ENCODE measurements at regions not wholly inside any gene's neighbourhood (a gene's known extent, or its start where the extent isn't known, plus 50 kb on each side); places are given as distances from the start of the nearest gene placed in this dataset.

DNA sequence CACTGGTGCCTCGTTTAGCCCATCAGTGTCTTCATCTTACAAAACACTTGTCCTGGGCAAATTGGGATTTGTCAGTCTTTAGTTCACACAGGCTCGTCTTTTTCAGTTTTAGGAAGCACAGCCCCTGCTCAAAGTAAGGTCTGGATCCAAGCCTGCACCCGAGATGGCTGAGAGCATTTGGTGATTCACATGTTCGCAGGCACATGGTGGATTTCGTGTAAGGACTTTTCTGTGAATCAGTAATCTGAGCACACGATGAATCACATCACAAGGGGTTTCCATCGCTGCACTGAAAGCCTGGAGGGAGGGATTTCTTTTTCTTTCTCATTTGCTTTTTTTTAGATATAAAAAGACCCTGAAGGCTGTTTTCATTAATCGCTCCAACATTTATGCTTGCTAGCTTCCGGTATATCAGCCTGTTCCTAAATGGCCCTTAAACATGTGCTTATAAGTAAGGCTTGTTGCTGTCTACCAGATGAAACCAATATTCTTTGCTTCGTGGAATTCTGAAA, 435.6 kb upstream of the ATP10A start:
- TF ChIP-seq POLR2A (IDR thresholded peaks at IDR 0.05; ENCODE audit: extremely low read depth, insufficient read length) (no peak), MYC (IDR thresholded peaks at IDR 0.05; ENCODE audit: low read depth, low read length) (no peak)
- TF ChIP-seq, protein P1, sequence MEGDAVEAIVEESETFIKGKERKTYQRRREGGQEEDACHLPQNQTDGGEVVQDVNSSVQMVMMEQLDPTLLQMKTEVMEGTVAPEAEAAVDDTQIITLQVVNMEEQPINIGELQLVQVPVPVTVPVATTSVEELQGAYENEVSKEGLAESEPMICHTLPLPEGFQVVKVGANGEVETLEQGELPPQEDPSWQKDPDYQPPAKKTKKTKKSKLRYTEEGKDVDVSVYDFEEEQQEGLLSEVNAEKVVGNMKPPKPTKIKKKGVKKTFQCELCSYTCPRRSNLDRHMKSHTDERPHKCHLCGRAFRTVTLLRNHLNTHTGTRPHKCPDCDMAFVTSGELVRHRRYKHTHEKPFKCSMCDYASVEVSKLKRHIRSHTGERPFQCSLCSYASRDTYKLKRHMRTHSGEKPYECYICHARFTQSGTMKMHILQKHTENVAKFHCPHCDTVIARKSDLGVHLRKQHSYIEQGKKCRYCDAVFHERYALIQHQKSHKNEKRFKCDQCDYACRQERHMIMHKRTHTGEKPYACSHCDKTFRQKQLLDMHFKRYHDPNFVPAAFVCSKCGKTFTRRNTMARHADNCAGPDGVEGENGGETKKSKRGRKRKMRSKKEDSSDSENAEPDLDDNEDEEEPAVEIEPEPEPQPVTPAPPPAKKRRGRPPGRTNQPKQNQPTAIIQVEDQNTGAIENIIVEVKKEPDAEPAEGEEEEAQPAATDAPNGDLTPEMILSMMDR (IDR thresholded peaks at IDR 0.05; ENCODE audit: low read depth, low read length), result no peak
- TF ChIP-seq, protein P2, sequence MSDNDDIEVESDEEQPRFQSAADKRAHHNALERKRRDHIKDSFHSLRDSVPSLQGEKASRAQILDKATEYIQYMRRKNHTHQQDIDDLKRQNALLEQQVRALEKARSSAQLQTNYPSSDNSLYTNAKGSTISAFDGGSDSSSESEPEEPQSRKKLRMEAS (IDR thresholded peaks at IDR 0.05; ENCODE audit: low read depth, low read length), result no peak
